ENCODE measurements at regions not wholly inside any gene's neighbourhood (a gene's known extent, or its start where the extent isn't known, plus 50 kb on each side); places are given as distances from the start of the nearest gene placed in this dataset.

DNA sequence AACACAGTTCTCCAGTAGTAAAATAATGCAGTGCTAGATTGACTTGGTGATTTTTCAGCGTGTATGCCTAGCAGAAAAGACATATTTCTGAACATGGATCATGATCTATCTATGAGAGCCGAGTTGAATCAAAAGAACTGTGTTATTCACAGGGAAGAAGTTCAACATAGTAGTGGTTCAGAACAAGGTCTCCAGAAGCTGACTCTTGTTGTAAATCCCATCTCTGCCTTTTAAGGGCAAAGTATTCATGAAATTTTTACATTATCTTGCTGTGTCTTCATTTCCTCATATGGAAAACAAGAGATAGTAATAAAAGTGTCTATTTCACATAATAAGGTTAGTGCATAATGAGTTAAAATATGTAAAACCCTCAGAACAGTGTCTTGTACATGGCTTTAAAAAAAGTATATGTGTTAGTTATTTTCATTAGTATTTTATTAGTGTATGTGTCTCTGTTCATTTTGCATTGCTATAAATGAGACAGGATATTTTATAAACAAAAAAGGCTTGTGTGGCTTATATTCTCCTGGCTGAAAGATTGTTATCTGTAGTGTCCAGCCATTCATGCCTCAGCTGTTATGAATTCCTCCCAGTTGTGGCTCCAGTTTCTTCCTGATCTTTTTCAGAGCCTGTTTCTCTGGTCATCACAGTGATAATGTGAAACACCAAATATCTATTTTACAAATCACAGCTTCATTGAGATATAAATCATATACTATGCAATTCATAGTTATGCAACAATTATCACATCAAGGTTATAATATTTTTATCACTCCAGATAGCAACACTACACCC is 1351.2 kb downstream of the STIM2 start:
- no peak for DNase-seq (ENCODE audit: low spot score)

DNA sequence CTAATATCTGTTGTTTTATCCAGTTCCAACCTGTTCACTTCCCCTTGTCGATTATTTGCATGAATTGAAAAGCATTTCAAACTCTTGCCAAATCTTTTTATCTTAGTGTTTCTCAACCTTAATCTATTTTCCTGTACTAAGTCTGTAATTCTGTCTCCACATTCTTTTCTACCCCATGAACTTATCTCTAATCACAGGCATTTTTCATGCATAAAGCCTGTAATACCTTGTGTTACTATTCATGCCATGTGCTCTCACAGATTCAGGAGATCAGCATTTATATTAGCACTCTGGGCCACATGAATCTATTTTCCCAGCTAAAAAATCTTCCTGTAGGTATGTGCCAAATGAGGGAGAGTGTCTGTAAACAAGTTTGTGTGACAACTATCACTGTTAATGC is 1360.9 kb downstream of the STIM2 start:
- DNase-seq (ENCODE audit: low spot score) = no peak

DNA sequence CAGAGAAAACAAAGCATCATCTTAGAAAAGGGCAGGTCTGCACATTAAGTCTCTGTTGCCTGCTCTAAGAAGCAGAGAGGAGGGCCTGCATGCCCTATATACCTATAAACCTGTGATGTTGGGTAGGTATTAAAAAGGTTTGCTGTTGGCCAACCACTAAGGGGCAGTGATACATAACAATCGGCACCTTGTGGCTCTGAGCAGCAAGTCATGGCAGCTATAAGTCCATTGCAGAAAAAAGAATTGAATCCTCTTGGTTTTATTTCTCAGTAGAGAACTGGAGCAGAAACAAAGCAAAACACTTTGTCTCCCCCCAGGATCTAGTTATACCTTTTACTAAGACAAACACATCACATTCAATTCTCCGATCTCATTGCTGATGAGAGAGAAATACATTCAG is 1364.4 kb downstream of the STIM2 start:
- peak; percentile 56 for DNase-seq (ENCODE audit: low spot score)

DNA sequence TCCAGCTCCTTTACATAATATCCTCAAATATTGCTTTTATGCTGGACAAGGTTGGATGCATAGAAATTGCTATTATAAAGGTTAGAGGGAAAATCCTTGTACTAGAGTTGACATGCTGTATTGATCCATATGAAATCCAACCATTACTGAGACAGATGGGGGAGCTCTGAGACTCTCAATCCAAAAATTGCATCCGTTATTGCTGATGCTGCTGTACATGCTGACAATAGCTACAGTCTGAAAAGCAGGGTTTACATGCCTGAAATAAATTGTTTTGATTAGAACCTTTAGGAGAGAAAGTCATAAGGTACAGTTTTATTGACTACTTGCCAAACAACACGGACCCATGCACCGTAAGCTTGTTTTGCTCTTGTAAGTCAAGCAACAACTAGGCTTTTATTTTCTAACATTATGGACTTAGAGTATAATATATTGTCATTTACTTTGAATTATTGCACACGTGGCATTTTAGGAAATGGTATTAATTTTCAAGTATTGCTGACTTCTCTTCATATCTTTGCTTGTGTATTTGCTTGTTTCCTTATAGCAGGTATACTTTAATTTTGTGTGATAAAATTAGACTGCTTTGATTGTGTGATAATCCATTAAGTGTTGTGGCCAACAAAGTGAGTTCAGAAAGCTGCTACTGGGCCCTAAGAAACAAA is 1365.2 kb downstream of the STIM2 start:
- DNase-seq (ENCODE audit: low spot score) = no peak

GRCh38 chr4:28226962-28227361 is 1366.3 kb downstream of the STIM2 start:
- DNase-seq (ENCODE audit: low spot score) = no peak

GRCh38 chr4:28227764-28228163 is 1367.1 kb downstream of the STIM2 start:
- DNase-seq (ENCODE audit: low spot score) = peak; percentile 44

DNA sequence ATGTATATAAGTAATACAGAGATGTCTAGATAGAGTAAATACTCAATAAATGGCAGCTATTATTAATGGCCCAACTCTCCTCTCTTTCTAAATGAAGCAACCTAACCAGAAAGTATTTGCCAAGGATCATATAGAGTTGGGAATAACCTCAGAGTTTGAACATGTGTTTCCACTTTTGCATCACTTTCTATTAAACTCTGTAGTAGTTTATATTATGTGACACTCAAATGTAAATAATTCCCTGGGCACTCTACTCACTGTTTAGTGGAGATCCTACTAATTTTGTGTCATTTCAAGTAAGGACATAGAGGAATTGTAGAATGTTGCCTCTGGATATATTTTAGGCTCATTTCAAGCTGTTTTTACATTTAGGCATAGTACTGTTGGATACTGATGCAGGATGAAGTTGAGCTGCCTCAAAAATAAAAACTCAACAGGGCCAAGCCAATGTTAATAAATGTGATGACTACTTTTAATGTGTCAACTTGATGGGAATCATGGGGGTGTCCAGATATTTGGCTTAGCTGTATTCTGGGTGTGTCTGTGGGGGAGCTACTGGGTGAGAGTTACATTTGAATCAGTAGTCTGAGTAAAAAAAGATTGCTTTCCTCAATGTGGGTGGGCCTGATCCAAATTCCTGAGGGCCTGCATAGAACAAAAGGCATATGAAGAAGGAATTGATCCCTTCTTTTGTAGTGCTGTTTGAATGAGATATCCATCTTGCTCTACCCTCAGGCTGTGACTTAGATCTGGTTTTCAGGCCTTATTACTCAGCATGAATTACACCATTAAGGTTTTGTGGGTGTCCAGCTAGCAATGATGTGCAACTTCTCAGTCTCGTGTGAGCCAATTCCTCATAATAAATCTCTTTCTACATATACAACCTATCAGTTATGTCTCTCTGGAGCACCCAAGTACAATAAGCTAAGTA is 1368.2 kb downstream of the STIM2 start:
- no peak for DNase-seq (ENCODE audit: low spot score)

DNA sequence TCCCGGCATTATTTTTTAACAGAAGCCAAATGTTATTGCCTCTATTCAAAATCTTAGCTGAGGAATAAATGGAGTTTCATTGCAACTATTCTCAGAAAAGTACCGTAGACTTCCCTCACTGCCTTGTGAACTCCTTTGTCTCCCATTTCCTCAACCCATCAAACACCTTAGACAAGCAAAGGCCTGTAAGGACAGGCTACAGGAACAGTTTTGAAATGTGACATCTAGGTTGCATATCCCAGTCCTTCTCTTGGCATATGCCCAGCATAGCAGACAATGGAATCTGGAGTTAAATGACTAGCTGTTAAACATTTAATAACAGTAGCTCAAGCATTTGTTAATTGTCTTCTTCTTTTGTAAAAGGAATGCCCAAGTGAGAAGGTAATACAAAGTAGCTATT is 1371.7 kb downstream of the STIM2 start:
- no peak for DNase-seq (ENCODE audit: low spot score)

- DNase-seq (ENCODE audit: low spot score) = no peak
Measured at GRCh38 chr4:28232951-28233350, 1372.3 kb downstream of the STIM2 start.

DNA sequence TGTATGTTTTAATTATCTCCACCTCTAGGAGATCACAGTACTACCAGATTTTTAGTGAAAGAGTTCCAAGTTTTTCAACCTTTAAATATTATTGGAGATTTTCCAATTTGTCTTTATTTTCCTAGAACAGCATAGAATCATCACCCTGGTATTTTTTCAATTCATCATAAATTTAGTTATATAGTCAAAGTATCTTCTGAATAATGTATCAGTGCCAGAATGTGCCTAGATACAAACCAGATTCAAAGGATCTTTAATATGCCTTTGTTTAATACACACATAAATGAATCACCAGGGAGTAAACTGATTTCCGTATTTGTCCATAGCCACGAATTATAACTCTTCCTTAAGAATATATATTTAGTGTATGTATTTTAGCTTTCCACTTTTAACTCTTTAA is 1373.1 kb downstream of the STIM2 start:
- DNase-seq (ENCODE audit: low spot score) = no peak

DNA sequence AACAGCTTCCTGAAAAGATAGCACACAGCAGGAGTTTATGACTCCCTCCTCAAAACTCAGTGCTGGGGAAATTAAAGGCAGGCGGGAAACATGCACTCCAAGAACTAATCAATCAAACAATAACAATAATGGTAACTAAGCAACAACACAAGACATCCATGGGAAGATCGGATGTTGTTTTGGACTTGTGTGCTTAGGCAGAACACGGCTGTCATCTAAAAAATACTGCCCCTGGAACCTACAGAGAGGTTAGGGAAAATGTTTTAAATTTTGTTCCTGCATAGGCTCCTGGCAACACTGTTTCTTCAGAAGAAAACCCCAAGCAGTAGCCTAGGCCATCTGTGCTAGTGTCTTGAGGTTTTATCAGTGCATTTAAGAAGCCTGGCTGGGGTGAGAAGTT is 1378.2 kb downstream of the STIM2 start:
- DNase-seq (ENCODE audit: low spot score) = no peak

DNA sequence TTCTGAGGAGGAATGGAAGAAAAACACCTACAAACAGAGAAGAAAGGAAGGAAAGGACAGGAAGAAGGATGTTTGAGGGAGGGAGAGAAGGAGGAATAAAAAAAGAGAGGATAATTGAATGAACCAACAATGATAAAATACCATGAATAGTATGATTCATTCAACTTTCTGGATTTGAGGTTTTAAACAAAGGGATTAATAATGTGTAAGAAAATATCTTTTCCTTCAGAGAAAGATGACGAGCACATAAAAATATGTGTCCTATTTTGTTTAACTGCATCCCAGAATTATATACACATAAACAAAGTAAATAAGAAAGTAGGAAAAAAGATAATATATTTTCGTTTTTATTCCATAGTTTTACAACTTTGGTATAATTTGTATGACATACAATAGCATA is 1380.4 kb downstream of the STIM2 start:
- no peak for DNase-seq (ENCODE audit: low spot score)

- DNase-seq (ENCODE audit: low spot score) = no peak
Measured at GRCh38 chr4:28247805-28248204, 1387.2 kb downstream of the STIM2 start.

DNA sequence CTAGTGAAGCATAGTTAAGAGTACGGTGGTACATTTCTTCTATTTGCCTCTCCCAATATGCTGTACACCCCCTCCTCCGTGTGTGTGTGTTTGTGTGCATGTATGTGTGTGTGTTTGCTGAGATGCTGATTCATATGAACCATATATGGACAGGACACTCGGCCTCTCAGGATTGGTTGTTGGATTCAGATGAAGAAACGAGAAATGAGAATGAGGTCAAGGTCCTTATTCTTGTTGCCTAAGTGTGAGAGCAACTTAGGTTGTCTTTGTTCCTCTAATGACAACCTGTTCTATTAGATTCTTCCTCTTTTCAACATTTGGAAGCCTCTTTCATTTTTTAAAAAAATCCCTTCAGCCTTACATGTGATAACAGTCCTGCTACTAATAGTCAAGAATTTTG is 1387.6 kb downstream of the STIM2 start:
- no peak for DNase-seq (ENCODE audit: low spot score)

GRCh38 chr4:28250646-28251045 is 1390.0 kb downstream of the STIM2 start:
- no peak for DNase-seq (ENCODE audit: low spot score)

GRCh38 chr4:28251831-28252230 is 1391.2 kb downstream of the STIM2 start:
- DNase-seq (ENCODE audit: low spot score) = no peak

DNA sequence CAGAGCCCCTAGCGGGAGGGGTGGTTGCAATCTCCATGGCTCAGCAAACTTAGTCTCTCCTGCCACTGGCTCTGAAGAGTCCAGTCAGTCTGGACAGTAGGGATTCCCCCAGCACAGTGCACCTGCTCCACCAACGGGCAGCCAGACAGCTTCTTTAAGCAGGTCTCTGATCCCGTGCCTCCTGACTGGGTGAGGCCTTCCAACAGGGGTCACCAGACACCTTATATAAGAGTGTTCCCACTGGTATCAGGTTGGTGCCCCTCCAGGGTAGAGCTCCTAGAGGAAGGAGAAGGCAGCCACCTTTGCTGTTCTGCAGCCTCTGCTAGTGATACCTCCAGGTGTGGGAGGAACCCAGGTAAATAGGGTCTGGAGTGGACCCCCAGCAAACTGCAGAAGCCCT is 1393.4 kb downstream of the STIM2 start:
- DNase-seq (ENCODE audit: low spot score) = no peak

- no peak for DNase-seq (ENCODE audit: low spot score)
Measured at GRCh38 chr4:28256295-28256694, 1395.7 kb downstream of the STIM2 start.

DNA sequence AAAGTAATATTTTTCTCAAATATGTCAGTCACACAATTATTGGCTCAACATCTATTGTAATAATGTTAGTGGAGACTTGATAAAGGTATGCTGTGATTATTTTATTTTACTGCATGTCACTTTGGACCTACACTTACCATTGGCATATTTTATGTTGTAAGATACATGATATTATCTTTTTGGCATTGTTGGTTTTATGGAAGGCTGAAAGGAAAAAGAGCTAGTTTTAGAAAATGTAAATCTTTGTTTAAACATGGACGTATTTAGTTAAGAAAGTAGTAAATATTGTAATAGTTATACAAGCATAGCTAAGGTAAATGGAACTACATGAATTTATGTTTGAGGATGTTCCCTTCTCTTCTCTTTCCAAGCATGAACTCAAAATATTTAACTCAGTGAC is 1399.3 kb downstream of the STIM2 start:
- no peak for DNase-seq (ENCODE audit: low spot score)

DNA sequence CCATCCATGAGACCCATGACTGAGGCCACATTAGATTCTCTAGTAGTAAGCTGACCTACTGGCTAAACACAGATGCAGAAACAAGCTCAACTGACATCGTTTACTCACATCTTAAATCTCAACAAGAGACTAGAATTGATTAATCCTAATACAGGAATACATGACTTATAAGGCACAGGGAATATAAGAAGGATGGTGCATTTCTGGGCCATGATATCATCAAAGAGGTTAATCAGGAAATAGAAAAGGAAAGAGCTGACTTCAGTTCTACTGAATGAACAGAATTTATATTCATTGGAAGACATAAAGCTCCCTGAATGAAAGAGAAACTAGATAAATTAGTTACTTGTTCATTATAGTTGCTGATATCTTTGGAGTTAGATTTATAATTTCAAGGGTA is 1406.5 kb downstream of the STIM2 start:
- no peak for DNase-seq (ENCODE audit: low spot score)

- DNase-seq (ENCODE audit: low spot score) = no peak
Measured at GRCh38 chr4:28269426-28269825, 1408.8 kb downstream of the STIM2 start.

- no peak for DNase-seq (ENCODE audit: low spot score)
Measured at GRCh38 chr4:28277931-28278330, 1417.3 kb downstream of the STIM2 start.

Data from SK-N-DZ (cell line).